Stomach (tissue), 8 donors: ENCODE measurements at regions not wholly inside any gene's neighbourhood (a gene's known extent, or its start where the extent isn't known, plus 50 kb on each side); places are given as distances from the start of the nearest gene placed in this dataset.

ENCODE experiments used
- DNase-seq, 2 donors: peaks; one replicate each; pipeline versions ENCODE4 v3.0.0 to v3.0.0-alpha.2; 2013 to 2019
- H3K27ac ChIP-seq, 5 donors: fragments of 200-600 bp in 4 of 5; sonication (generic) in 4 of 5; one replicate each; pipeline ENCODE4 v1.5.1; 2013 to 2019; ENCODE audit warnings: mild to moderate bottlenecking in 1 of 5, moderate library complexity in 1 of 5
- H3K27me3 ChIP-seq, 3 donors: fragments of 200-600 bp; sonication (generic); one replicate each; pipeline ENCODE4 v1.5.1; 2017 to 2019; ENCODE audit warnings: mixed run types in 1 of 3
- H3K36me3 ChIP-seq, 4 donors: fragments of 200-600 bp; sonication (generic); 1 replicate in 3 of 4; 2 replicates in 1 of 4; pipeline ENCODE4 v1.5.1; 2016 to 2019
- H3K4me1 ChIP-seq, 4 donors: fragments of 200-600 bp; sonication (generic); one replicate each; pipeline ENCODE4 v1.5.1; 2016 to 2019
- H3K4me3 ChIP-seq, 4 donors: fragments of 200-600 bp; sonication (generic) in 3 of 4; one replicate each; pipeline ENCODE4 v1.5.1; 2016 to 2019; ENCODE audit warnings: mild to moderate bottlenecking in 1 of 4
- H3K9me3 ChIP-seq, 4 donors: fragments of 200-600 bp; sonication (generic); one replicate each; pipeline ENCODE4 v1.5.1; 2016 to 2019
- EP300 ChIP-seq: sonication (generic); formaldehyde crosslinking; IDR thresholded peaks from one replicate; pipeline ENCODE4 v1.6.1; 2017; ENCODE audit warnings: antibody characterized with exemption
- POLR2A ChIP-seq, 4 donors: fragments of 450-650 bp; IDR thresholded peaks; one replicate each; pipeline ENCODE4 v1.6.1; 2016; ENCODE audit warnings: antibody characterized with exemption in 4 of 4, control low read depth in 2 of 4, mild to moderate bottlenecking in 1 of 4, moderate library complexity in 1 of 4
- POLR2AphosphoS5 ChIP-seq, 3 donors: sonication (generic); formaldehyde crosslinking; IDR thresholded peaks; one replicate each; pipeline ENCODE4 v1.6.1; 2016; ENCODE audit warnings: antibody characterized with exemption in 3 of 3
- WGBS, 5 donors: extraction: QIAGEN DNeasy Blood & Tissue Kit in 3 of 5; methylation state at CpG; one replicate each; pipeline versions ENCODE4 v1.1.5 to v1.1.7; 2013 to 2018; 5-methylcytosine and 5-hydroxymethylcytosine counted together
- intact Hi-C: fragments of 100-400 bp; cut with DNase I; formaldehyde crosslinking; loops from one replicate; pipeline ENCODE4 v1.15.1; 2023; ENCODE audit warnings: low total_unique reads
- TF ChIP-seq, protein P1 (sequence below), 7 experiments: fragments of 450-650 bp in 4 of 7; fragments of 200-600 bp in 3 of 7; sonication (generic) in 3 of 7; IDR thresholded peaks; one replicate each; pipeline ENCODE4 v1.5.1; 2016 to 2019; ENCODE audit warnings: antibody characterized with exemption in 7 of 7, control low read depth in 2 of 7, mild to moderate bottlenecking in 1 of 7
- donor health status: healthy with polysubstance abuse.
- donor health status: Bipolar disorder and iron deficiency.
- donor health status: healthy.

DNA sequence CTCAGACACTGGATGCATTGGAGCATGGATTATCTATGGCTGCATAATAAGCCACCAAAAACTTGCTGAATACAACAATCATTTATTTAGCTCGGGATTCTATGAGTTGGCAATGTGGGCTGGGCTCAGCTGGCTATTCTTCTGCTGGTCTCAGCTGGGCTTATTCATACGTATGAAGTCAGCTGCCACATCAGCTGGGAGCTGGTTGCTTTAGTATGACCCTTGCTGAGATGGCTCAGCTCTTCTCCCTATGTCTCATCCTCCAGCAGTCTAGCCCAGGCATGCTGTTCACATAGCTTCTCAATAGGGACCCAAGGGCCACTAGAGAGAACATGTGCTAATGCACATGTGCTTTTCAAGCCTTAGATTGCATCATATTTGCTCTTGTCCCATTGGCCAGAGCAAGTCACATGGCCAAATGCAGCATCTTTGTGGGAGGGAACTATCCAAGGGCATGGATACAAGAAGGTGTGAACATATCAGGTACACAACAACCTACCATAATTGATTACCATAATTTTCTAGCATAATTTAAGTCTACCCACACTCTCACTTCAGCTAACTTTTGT is 444.6 kb downstream of the KIF16B start:
- Histone ChIP-seq H3K4me1 (no peaks in the 10 kb centered on the region), H3K9me3 (peaks cover 0 to 5% (median 0%) of the 10 kb centered on the region in 4 donors), H3K27me3 (no peaks in the 10 kb centered on the region), H3K27ac (no peak overlapping the region), H3K36me3 (no peaks in the 10 kb centered on the region), H3K4me3 (no peak overlapping the region)
- WGBS, 5 donors, result 80 to 92% (median 89%) methylated on average over 2 of the region's 2 CpGs
- TF ChIP-seq, protein P1, sequence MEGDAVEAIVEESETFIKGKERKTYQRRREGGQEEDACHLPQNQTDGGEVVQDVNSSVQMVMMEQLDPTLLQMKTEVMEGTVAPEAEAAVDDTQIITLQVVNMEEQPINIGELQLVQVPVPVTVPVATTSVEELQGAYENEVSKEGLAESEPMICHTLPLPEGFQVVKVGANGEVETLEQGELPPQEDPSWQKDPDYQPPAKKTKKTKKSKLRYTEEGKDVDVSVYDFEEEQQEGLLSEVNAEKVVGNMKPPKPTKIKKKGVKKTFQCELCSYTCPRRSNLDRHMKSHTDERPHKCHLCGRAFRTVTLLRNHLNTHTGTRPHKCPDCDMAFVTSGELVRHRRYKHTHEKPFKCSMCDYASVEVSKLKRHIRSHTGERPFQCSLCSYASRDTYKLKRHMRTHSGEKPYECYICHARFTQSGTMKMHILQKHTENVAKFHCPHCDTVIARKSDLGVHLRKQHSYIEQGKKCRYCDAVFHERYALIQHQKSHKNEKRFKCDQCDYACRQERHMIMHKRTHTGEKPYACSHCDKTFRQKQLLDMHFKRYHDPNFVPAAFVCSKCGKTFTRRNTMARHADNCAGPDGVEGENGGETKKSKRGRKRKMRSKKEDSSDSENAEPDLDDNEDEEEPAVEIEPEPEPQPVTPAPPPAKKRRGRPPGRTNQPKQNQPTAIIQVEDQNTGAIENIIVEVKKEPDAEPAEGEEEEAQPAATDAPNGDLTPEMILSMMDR (IDR thresholded peaks at IDR 0.05), result no peak
- no peak for TF ChIP-seq EP300
- no peak for TF ChIP-seq POLR2AphosphoS5 (IDR thresholded peaks at IDR 0.05)
- no peak for TF ChIP-seq POLR2A (IDR thresholded peaks at IDR 0.05)
- intact Hi-C loops, result no loop called here
- DNase-seq, result no peak

DNA sequence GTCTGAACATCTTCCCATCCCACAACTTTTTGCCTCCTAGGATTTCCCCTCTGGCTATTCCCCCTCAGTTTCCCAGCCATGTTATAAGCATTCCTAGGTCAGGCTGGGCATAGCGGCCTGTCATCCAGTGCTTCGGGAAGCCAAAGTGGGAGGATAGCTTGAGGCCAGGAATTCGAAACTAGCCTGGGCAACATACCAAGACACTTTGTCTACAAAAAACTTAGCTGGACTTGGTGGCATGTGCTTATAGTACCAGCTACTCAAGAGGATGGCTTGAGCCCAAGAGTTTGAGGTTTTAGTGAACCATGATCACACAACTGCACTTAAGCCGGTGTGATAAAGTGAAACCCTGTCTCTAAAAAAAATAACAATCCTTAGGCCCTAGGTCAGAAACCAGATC is 447.4 kb downstream of the KIF16B start:
- 71 to 76% (median 73%) methylated on average over 4 of the region's 4 CpGs for WGBS, 5 donors
- H3K4me1 ChIP-seq, result no peaks in the 10 kb centered on the region
- TF ChIP-seq POLR2A (IDR thresholded peaks at IDR 0.05) (no peak), POLR2AphosphoS5 (IDR thresholded peaks at IDR 0.05) (no peak)
- TF ChIP-seq, protein P1 (IDR thresholded peaks at IDR 0.05), result no peak
- H3K4me3 ChIP-seq, result no peak overlapping the region
- intact Hi-C loops, result no loop called here
- no peaks in the 10 kb centered on the region for H3K27me3 ChIP-seq
- peaks cover 0 to 5% (median 0%) of the 10 kb centered on the region in 4 donors for H3K9me3 ChIP-seq
- no peaks in the 10 kb centered on the region for H3K36me3 ChIP-seq
- DNase-seq, result no peak
- no peak overlapping the region for H3K27ac ChIP-seq

DNA sequence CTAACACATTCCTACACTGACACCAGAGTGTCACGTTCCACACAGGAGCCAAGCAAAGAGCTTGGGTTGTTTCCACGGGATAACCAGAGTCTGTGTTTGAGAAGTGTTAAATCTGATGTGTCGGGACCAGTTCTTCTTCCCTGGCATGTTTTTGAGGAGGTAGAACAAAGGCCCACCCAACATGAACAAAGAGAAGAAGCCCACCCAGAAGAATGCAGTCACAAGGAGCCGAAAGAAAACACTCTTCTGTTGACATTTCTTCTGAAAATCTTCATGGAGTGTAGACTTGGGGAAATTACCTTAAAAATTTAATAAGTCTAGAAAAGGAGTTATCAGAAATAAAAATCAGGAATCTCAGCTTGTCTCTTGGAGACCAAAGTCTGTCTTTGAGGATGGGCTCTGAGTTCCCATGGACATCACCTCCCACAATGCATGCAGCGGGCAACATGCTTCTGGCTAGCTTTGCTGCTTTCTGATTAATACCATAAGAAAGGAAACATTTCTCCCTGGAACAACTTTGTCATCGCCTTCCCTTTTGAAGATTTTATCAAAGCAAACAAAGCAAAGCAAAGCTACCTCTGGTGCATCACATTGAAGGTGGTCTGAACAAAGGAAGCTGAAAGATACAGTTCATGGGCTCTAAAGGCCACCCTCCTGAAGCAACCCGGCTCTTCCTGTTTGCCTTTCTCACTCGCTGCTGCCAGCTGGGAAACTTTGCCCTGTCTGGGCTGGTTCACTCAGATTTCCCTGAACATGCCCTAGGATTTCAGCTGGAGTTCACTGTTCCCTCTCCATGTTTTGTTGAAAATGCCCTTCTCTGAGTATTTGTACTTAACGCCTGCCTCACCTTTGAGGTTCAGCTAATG is 448.1 kb downstream of the KIF16B start:
- TF ChIP-seq, protein P1 (IDR thresholded peaks at IDR 0.05), result no peak
- TF ChIP-seq POLR2AphosphoS5 (IDR thresholded peaks at IDR 0.05) (no peak), POLR2A (IDR thresholded peaks at IDR 0.05) (no peak), EP300 (no peak)

DNA sequence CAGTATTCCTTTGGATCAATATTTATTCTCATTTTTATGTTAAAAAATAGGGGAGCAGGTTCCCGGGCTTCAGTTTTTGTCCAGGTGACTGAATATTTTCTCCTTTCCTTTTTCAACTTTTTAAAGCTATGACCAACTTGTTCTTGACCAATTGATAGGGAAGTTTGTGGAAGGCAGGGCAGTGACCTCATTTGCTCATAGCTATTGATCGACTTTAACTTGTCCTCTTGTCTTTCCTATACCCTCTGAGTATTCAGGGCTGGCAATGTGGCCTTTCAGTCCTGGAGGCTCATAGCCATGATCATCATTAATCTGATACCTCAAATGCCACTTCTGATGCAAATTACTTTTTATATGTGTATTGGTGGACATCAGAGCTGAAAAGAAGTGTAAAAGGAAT is 448.8 kb downstream of the KIF16B start:
- intact Hi-C loops, result no loop called here
- no peak for DNase-seq
- no peaks in the 10 kb centered on the region for H3K4me1 ChIP-seq
- no peak overlapping the region for H3K4me3 ChIP-seq
- peaks cover 0 to 5% (median 0%) of the 10 kb centered on the region in 4 donors for H3K9me3 ChIP-seq
- H3K36me3 ChIP-seq, result no peaks in the 10 kb centered on the region
- TF ChIP-seq EP300 (no peak), POLR2AphosphoS5 (IDR thresholded peaks at IDR 0.05) (no peak), POLR2A (IDR thresholded peaks at IDR 0.05) (no peak)
- TF ChIP-seq, protein P1 (IDR thresholded peaks at IDR 0.05), result no peak
- H3K27me3 ChIP-seq, result no peaks in the 10 kb centered on the region
- WGBS, 5 donors, result 80 to 92% (median 88%) methylated on average over 2 of the region's 2 CpGs
- no peak overlapping the region for H3K27ac ChIP-seq

More for the DNA sequence above, 448.1 kb downstream of the KIF16B start:
- intact Hi-C loops, result no loop called here
- Histone ChIP-seq H3K4me1 (no peaks in the 10 kb centered on the region), H3K9me3 (peaks cover 0 to 5% (median 0%) of the 10 kb centered on the region in 4 donors), H3K4me3 (no peak overlapping the region), H3K27me3 (no peaks in the 10 kb centered on the region), H3K27ac (no peak overlapping the region), H3K36me3 (no peaks in the 10 kb centered on the region)
- 67 to 78% (median 73%) methylated on average over 9 of the region's 9 CpGs for WGBS, 5 donors
- DNase-seq, result no peak
